Smooth muscle cell (in vitro differentiated cells): ENCODE measurements at regions not wholly inside any gene's neighbourhood (a gene's known extent, or its start where the extent isn't known, plus 50 kb on each side); places are given as distances from the start of the nearest gene placed in this dataset.

ENCODE experiments used
- DNase-seq: peaks from one replicate; lab custom pipeline; 2025; ENCODE audit not compliant: unreplicated experiment; lab: John Stamatoyannopoulos, UW
- H2AFZ ChIP-seq: fragments of 200-600 bp; sonication (generic); 2 replicates; pipeline ENCODE4 v1.6.0; 2016; ENCODE audit warnings: antibody characterized with exemption, low read depth, mild to moderate bottlenecking
- H3F3A ChIP-seq: fragments of 200-600 bp; sonication (generic); 2 replicates; pipeline ENCODE4 v1.6.0; 2017; ENCODE audit warnings: antibody characterized with exemption, low read depth
- H3K27ac ChIP-seq: fragments of 200-600 bp; sonication (generic); 2 replicates; pipeline ENCODE4 v1.5.1; 2016; ENCODE audit warnings: low read depth, mild to moderate bottlenecking
- H3K27me3 ChIP-seq: fragments of 200-600 bp; sonication (generic); 2 replicates; pipeline ENCODE4 v1.6.1; 2016; ENCODE audit warnings: low read depth, mild to moderate bottlenecking
- H3K36me3 ChIP-seq: fragments of 200-600 bp; sonication (generic); 2 replicates; pipeline ENCODE4 v1.5.1; 2016; ENCODE audit warnings: low read depth
- H3K4me1 ChIP-seq: fragments of 200-600 bp; sonication (generic); 2 replicates; pipeline ENCODE4 v1.5.1; 2016; ENCODE audit warnings: low read depth
- H3K4me2 ChIP-seq: fragments of 200-600 bp; sonication (generic); 2 replicates; pipeline ENCODE4 v1.6.0; 2016; ENCODE audit warnings: mild to moderate bottlenecking
- H3K4me3 ChIP-seq: fragments of 200-600 bp; sonication (generic); 2 replicates; pipeline ENCODE4 v1.5.1; 2016; ENCODE audit warnings: mild to moderate bottlenecking
- H3K79me2 ChIP-seq: fragments of 200-600 bp; sonication (generic); 2 replicates; pipeline ENCODE4 v1.6.0; 2016; ENCODE audit warnings: low read depth, mild to moderate bottlenecking
- H3K9ac ChIP-seq: fragments of 200-600 bp; sonication (generic); 2 replicates; pipeline ENCODE4 v1.6.0; 2016; ENCODE audit warnings: low read depth
- H3K9me3 ChIP-seq: fragments of 200-600 bp; sonication (generic); replicated peaks from 2 replicates; pipeline ENCODE4 v1.5.1; 2016; ENCODE audit warnings: low read depth
- H4K20me1 ChIP-seq: fragments of 200-600 bp; sonication (generic); 2 replicates; pipeline ENCODE4 v1.6.0; 2016; ENCODE audit warnings: low read depth
- CTCF ChIP-seq: fragments of 200-600 bp; sonication (generic); IDR thresholded peaks from 2 replicates; pipeline ENCODE4 v1.5.1; 2017; ENCODE audit warnings: borderline replicate concordance, mild to moderate bottlenecking, antibody characterized with exemption; ENCODE audit not compliant: insufficient read depth, poor library complexity, severe bottlenecking
- WGBS: methylation state at CpG from one replicate; pipeline ENCODE4 v1.1.7; 2016; ENCODE audit warnings: low lambda C conversion rate; 5-methylcytosine and 5-hydroxymethylcytosine counted together

- no peak overlapping the region for H3K4me2 ChIP-seq
- TF ChIP-seq CTCF: no peak
- no peak overlapping the region for H3K27ac ChIP-seq
- no peaks in the 10 kb centered on the region for H3K36me3 ChIP-seq
- peaks cover 8% of the 10 kb centered on the region for H3K27me3 ChIP-seq
- WGBS: 93% methylated on average over 3 of the region's 3 CpGs
- H4K20me1 ChIP-seq: no peaks in the 10 kb centered on the region
- DNase-seq: no peak
- no peak overlapping the region for H3K9ac ChIP-seq
- no peaks in the 10 kb centered on the region for H3K79me2 ChIP-seq
- H2AFZ ChIP-seq: no peak overlapping the region
- no peaks in the 10 kb centered on the region for H3K4me1 ChIP-seq
- H3K4me3 ChIP-seq: no peak overlapping the region
- H3K9me3 ChIP-seq: no peaks in the 10 kb centered on the region
- no peaks in the 10 kb centered on the region for H3F3A ChIP-seq
These were observed 340.6 kb downstream of the ZNF326 start for GRCh38 chr1:90335558-90335957.

GRCh38 chr1:90334137-90334536, 339.2 kb downstream of the ZNF326 start:
- TF ChIP-seq CTCF: no peak
- DNase-seq: no peak
- H3F3A ChIP-seq: no peaks in the 10 kb centered on the region
- no peak overlapping the region for H3K4me3 ChIP-seq
- H4K20me1 ChIP-seq: no peaks in the 10 kb centered on the region
- WGBS: 92% methylated on average over 5 of the region's 5 CpGs
- H3K4me2 ChIP-seq: no peak overlapping the region
- peaks cover 8% of the 10 kb centered on the region for H3K27me3 ChIP-seq
- no peaks in the 10 kb centered on the region for H3K9me3 ChIP-seq
- no peak overlapping the region for H2AFZ ChIP-seq
- H3K36me3 ChIP-seq: no peaks in the 10 kb centered on the region
- no peaks in the 10 kb centered on the region for H3K4me1 ChIP-seq
- no peak overlapping the region for H3K9ac ChIP-seq
- H3K27ac ChIP-seq: no peak overlapping the region
- H3K79me2 ChIP-seq: no peaks in the 10 kb centered on the region

GRCh38 chr1:90325168-90325567, 330.3 kb downstream of the ZNF326 start:
- TF ChIP-seq CTCF: no peak
- Histone ChIP-seq H3K4me1 (no peaks in the 10 kb centered on the region), H3K9ac (no peak overlapping the region), H3K36me3 (no peaks in the 10 kb centered on the region), H3K79me2 (no peaks in the 10 kb centered on the region), H3K4me3 (no peak overlapping the region), H3K27me3 (no peaks in the 10 kb centered on the region), H3K4me2 (no peak overlapping the region), H3K9me3 (no peaks in the 10 kb centered on the region), H2AFZ (no peak overlapping the region), H4K20me1 (no peaks in the 10 kb centered on the region), H3F3A (no peaks in the 10 kb centered on the region), H3K27ac (no peak overlapping the region)
- no peak for DNase-seq
- WGBS: 83% methylated on average over 3 of the region's 3 CpGs

- Histone ChIP-seq H3K9ac (no peak overlapping the region), H3K36me3 (no peaks in the 10 kb centered on the region), H3K9me3 (no peaks in the 10 kb centered on the region), H3K4me2 (no peak overlapping the region), H3K79me2 (no peaks in the 10 kb centered on the region), H3F3A (no peaks in the 10 kb centered on the region), H3K4me1 (no peaks in the 10 kb centered on the region), H3K4me3 (no peak overlapping the region), H3K27ac (no peak overlapping the region), H3K27me3 (no peaks in the 10 kb centered on the region), H2AFZ (no peak overlapping the region), H4K20me1 (no peaks in the 10 kb centered on the region)
- no peak for TF ChIP-seq CTCF
- WGBS: 84% methylated on average over 3 of the region's 3 CpGs
- no peak for DNase-seq
These were observed 327.3 kb downstream of the ZNF326 start for GRCh38 chr1:90322186-90322585.
